Keratinocyte (primary cell): ENCODE measurements at regions not wholly inside any gene's neighbourhood (a gene's known extent, or its start where the extent isn't known, plus 50 kb on each side); places are given as distances from the start of the nearest gene placed in this dataset.

ENCODE experiments used
- DNase-seq: peaks from one replicate; pipeline ENCODE4 v3.0.0-alpha.2; 2011; ENCODE audit warnings: low read depth, missing footprints, low spot score
- FAIRE-seq: peaks from 2 replicates; lab custom pipeline; 2011; peaks lifted over from hg19 to GRCh38; lab: Jason Lieb, UNC
- H2AFZ ChIP-seq: 2 replicates; pipeline ENCODE4 v1.6.0; 2012; ENCODE audit warnings: low read length, control low read depth, inconsistent platforms; ENCODE audit not compliant: control insufficient read depth
- H3K27ac ChIP-seq: 2 replicates; pipeline ENCODE4 v1.5.1; 2011; ENCODE audit warnings: low read length; ENCODE audit not compliant: control insufficient read depth, insufficient read depth
- H3K27me3 ChIP-seq: 3 replicates; pipeline ENCODE4 v1.6.0; 2011; ENCODE audit warnings: low read length; ENCODE audit not compliant: control insufficient read depth, insufficient read depth; ENCODE audit errors: extremely low read depth
- H3K36me3 ChIP-seq, 2 experiments: 2 replicates in 1 of 2; 3 replicates in 1 of 2; pipeline ENCODE4 v1.5.1; 2011; ENCODE audit warnings: low read length in 2 of 2, mild to moderate bottlenecking in 1 of 2; ENCODE audit not compliant: control insufficient read depth in 2 of 2, insufficient read depth in 2 of 2; ENCODE audit errors: extremely low read depth in 1 of 2
- H3K4me1 ChIP-seq: 3 replicates; pipeline ENCODE4 v1.5.1; 2011; ENCODE audit warnings: low read length; ENCODE audit not compliant: control insufficient read depth, insufficient read depth; ENCODE audit errors: extremely low read depth
- H3K4me2 ChIP-seq: 3 replicates; pipeline ENCODE4 v1.6.0; 2011; ENCODE audit warnings: low read depth, low read length; ENCODE audit not compliant: control insufficient read depth, insufficient read depth; ENCODE audit errors: extremely low read depth
- H3K4me3 ChIP-seq, 3 experiments: fragments of 200-600 bp in 1 of 3; sonication (generic) in 1 of 3; 2 replicates in 2 of 3; 3 replicates in 1 of 3; pipeline ENCODE4 v1.5.1; 2011 to 2016; ENCODE audit warnings: low read length in 3 of 3, mild to moderate bottlenecking in 3 of 3, control low read depth in 2 of 3, inconsistent platforms in 1 of 3, low read depth in 1 of 3, mixed read lengths in 1 of 3, mixed run types in 1 of 3, moderate library complexity in 1 of 3; ENCODE audit not compliant: control insufficient read depth in 2 of 3, insufficient read depth in 2 of 3; ENCODE audit errors: extremely low read depth in 1 of 3
- H3K79me2 ChIP-seq: 2 replicates; pipeline ENCODE4 v1.6.0; 2012; ENCODE audit warnings: low read length; ENCODE audit not compliant: control insufficient read depth, insufficient read depth
- H3K9ac ChIP-seq: 3 replicates; pipeline ENCODE4 v1.6.0; 2011; ENCODE audit warnings: low read length; ENCODE audit not compliant: control insufficient read depth, insufficient read depth; ENCODE audit errors: extremely low read depth
- H3K9me1 ChIP-seq: 3 replicates; pipeline ENCODE4 v1.6.0; 2011; ENCODE audit warnings: low read length; ENCODE audit not compliant: control insufficient read depth, insufficient read depth; ENCODE audit errors: extremely low read depth
- H3K9me3 ChIP-seq: 2 replicates; pipeline ENCODE4 v1.5.1; 2012; ENCODE audit warnings: low read depth, low read length; ENCODE audit not compliant: control insufficient read depth
- H4K20me1 ChIP-seq: 3 replicates; pipeline ENCODE4 v1.6.0; 2011; ENCODE audit warnings: low read length; ENCODE audit not compliant: control insufficient read depth, insufficient read depth; ENCODE audit errors: extremely low read depth
- CTCF ChIP-seq, 3 experiments: IDR thresholded peaks in 1 of 3; conservative IDR thresholded peaks in 1 of 3; optimal IDR thresholded peaks in 1 of 3; 2 replicates in 2 of 3; 3 replicates in 1 of 3; pipeline versions ENCODE3 to v1.5.1; 2011; ENCODE audit warnings: low read length in 3 of 3, mild to moderate bottlenecking in 3 of 3, moderate library complexity in 2 of 3, control low read depth in 1 of 3, inconsistent platforms in 1 of 3; ENCODE audit not compliant: insufficient read depth in 2 of 3; ENCODE audit errors: extremely low read depth in 1 of 3
- EZH2 ChIP-seq: IDR thresholded peaks from one replicate; pipeline ENCODE4 v1.6.1; 2012; ENCODE audit warnings: inconsistent platforms, mild to moderate bottlenecking, low read length, moderate library complexity
- dilution Hi-C: fragments of 300-500 bp; cut with MboI; formaldehyde crosslinking; loops from one replicate; pipeline ENCODE4 v1.7.0; 2020; ENCODE audit warnings: low sequenced_read_pairs; ENCODE audit not compliant: extremely low pct_ligation_motif_present

GRCh38 chr5:89083791-89084190, 200.8 kb upstream of the MEF2C start:
- Histone ChIP-seq H3K9ac (no peak overlapping the region), H3K9me1 (no peaks in the 10 kb centered on the region), H3K27me3 (no peaks in the 10 kb centered on the region), H3K79me2 (no peaks in the 10 kb centered on the region), H3K36me3 (no peaks in the 10 kb centered on the region), H3K4me2 (no peak overlapping the region), H3K9me3 (no peaks in the 10 kb centered on the region), H3K27ac (no peak overlapping the region), H3K4me1 (no peaks in the 10 kb centered on the region), H2AFZ (no peak overlapping the region), H4K20me1 (no peaks in the 10 kb centered on the region), H3K4me3 (no peak overlapping the region)
- no peak for FAIRE-seq
- dilution Hi-C loops = no loop called here
- TF ChIP-seq CTCF (optimal IDR thresholded peaks at IDR 0.05 in 1 of 3, IDR thresholded peaks at IDR 0.05 in 1 of 3, conservative IDR thresholded peaks at IDR 0.05 in 1 of 3; ENCODE audit: extremely low read depth in 1 of 3, insufficient read depth in 2 of 3, low read length in 3 of 3) = no peak
- no peak for TF ChIP-seq EZH2
- no peak for DNase-seq

- Histone ChIP-seq H3K4me2 (no peak overlapping the region), H3K9me3 (no peaks in the 10 kb centered on the region), H4K20me1 (no peaks in the 10 kb centered on the region), H3K79me2 (no peaks in the 10 kb centered on the region), H3K9ac (no peak overlapping the region), H3K27me3 (no peaks in the 10 kb centered on the region), H3K4me3 (no peak overlapping the region), H2AFZ (no peak overlapping the region), H3K27ac (no peak overlapping the region), H3K9me1 (no peaks in the 10 kb centered on the region), H3K36me3 (no peaks in the 10 kb centered on the region), H3K4me1 (no peaks in the 10 kb centered on the region)
- FAIRE-seq (no peak), DNase-seq (no peak)
- dilution Hi-C loops = no loop called here
- TF ChIP-seq EZH2 = no peak
- no peak for TF ChIP-seq CTCF (optimal IDR thresholded peaks at IDR 0.05 in 1 of 3, IDR thresholded peaks at IDR 0.05 in 1 of 3, conservative IDR thresholded peaks at IDR 0.05 in 1 of 3; ENCODE audit: extremely low read depth in 1 of 3, insufficient read depth in 2 of 3, low read length in 3 of 3)
Measured at GRCh38 chr5:89081360-89081759, 198.4 kb upstream of the MEF2C start.
